Endothelial cell (in vitro differentiated cells): ENCODE measurements at regions not wholly inside any gene's neighbourhood (a gene's known extent, or its start where the extent isn't known, plus 50 kb on each side); places are given as distances from the start of the nearest gene placed in this dataset.

Experiments
- DNase-seq: peaks from one replicate; pipeline ENCODE4 v3.0.0; 2021; ENCODE audit warnings: low spot score
- H3K27ac Mint-ChIP-seq: one replicate; pipeline ENCODE4 v1.8.0; 2021; ENCODE audit warnings: mixed read lengths, inconsistent platforms; ENCODE audit not compliant: unreplicated experiment
- H3K27me3 Mint-ChIP-seq: one replicate; pipeline ENCODE4 v1.8.0; 2021; ENCODE audit warnings: mild to moderate bottlenecking, moderate library complexity, mixed read lengths, inconsistent platforms; ENCODE audit not compliant: unreplicated experiment
- H3K36me3 Mint-ChIP-seq: one replicate; pipeline ENCODE4 v1.8.0; 2021; ENCODE audit warnings: mild to moderate bottlenecking, low read depth, mixed read lengths, inconsistent platforms; ENCODE audit not compliant: unreplicated experiment
- H3K4me1 Mint-ChIP-seq: one replicate; pipeline ENCODE4 v1.8.0; 2021; ENCODE audit warnings: mild to moderate bottlenecking, mixed read lengths, inconsistent platforms; ENCODE audit not compliant: unreplicated experiment
- H3K4me3 Mint-ChIP-seq: one replicate; pipeline ENCODE4 v1.8.0; 2021; ENCODE audit warnings: mild to moderate bottlenecking, mixed read lengths, inconsistent platforms; ENCODE audit not compliant: unreplicated experiment
- H3K9me3 Mint-ChIP-seq: one replicate; pipeline ENCODE4 v1.8.0; 2021; ENCODE audit warnings: mixed read lengths, inconsistent platforms; ENCODE audit not compliant: unreplicated experiment
- CTCF ChIP-seq: fragments of 200-600 bp; sonication (generic); IDR thresholded peaks from one replicate; pipeline ENCODE4 v1.5.0; 2021; ENCODE audit warnings: antibody characterized with exemption; ENCODE audit not compliant: unreplicated experiment

GRCh38 chr1:38581396-38581795 lies 278.2 kb downstream of the RRAGC start:
- Mint-ChIP-seq H3K27ac (no peak overlapping the region), H3K36me3 (no peaks in the 10 kb centered on the region), H3K27me3 (peaks cover 10% of the 10 kb centered on the region), H3K4me3 (no peak overlapping the region), H3K9me3 (no peaks in the 10 kb centered on the region), H3K4me1 (peaks cover 7% of the 10 kb centered on the region)
- no peak for TF ChIP-seq CTCF
- no peak for DNase-seq

- H3K36me3 Mint-ChIP-seq, result no peaks in the 10 kb centered on the region
- H3K27ac Mint-ChIP-seq, result no peak overlapping the region
- no peak for TF ChIP-seq CTCF
- DNase-seq, result no peak
- H3K9me3 Mint-ChIP-seq, result no peaks in the 10 kb centered on the region
- peaks cover 10% of the 10 kb centered on the region for H3K27me3 Mint-ChIP-seq
- H3K4me3 Mint-ChIP-seq, result no peak overlapping the region
- peaks cover 7% of the 10 kb centered on the region for H3K4me1 Mint-ChIP-seq
Observed at GRCh38 chr1:38580594-38580993, 279.0 kb downstream of the RRAGC start.

- Mint-ChIP-seq H3K27me3 (peaks cover 6% of the 10 kb centered on the region), H3K36me3 (no peaks in the 10 kb centered on the region), H3K27ac (no peak overlapping the region), H3K9me3 (no peaks in the 10 kb centered on the region), H3K4me1 (peaks cover 7% of the 10 kb centered on the region), H3K4me3 (no peak overlapping the region)
- DNase-seq, result no peak
- TF ChIP-seq CTCF, result no peak
Observed at GRCh38 chr1:38579056-38579455, 280.5 kb downstream of the RRAGC start.

GRCh38 chr1:38578271-38578951 lies 281.2 kb downstream of the RRAGC start:
- peak; percentile 36 for DNase-seq
- Mint-ChIP-seq H3K27me3 (peaks cover 6% of the 10 kb centered on the region), H3K9me3 (no peaks in the 10 kb centered on the region), H3K4me3 (peak overlapping the region; percentile 84), H3K36me3 (no peaks in the 10 kb centered on the region), H3K4me1 (peaks cover 7% of the 10 kb centered on the region), H3K27ac (no peak overlapping the region)
- no peak for TF ChIP-seq CTCF

GRCh38 chr1:38577937-38578270 lies 281.7 kb downstream of the RRAGC start:
- no peaks in the 10 kb centered on the region for H3K9me3 Mint-ChIP-seq
- H3K4me3 Mint-ChIP-seq, result peak overlapping the region; percentile 84
- H3K36me3 Mint-ChIP-seq, result no peaks in the 10 kb centered on the region
- H3K27ac Mint-ChIP-seq, result no peak overlapping the region
- no peak for DNase-seq
- peaks cover 6% of the 10 kb centered on the region for H3K27me3 Mint-ChIP-seq
- H3K4me1 Mint-ChIP-seq, result peaks cover 7% of the 10 kb centered on the region
- no peak for TF ChIP-seq CTCF
